PC-9 (cell line): ENCODE measurements at regions not wholly inside any gene's neighbourhood (a gene's known extent, or its start where the extent isn't known, plus 50 kb on each side); places are given as distances from the start of the nearest gene placed in this dataset.

Experiments used
- CTCF ChIP-seq: fragments of 200-600 bp; sonication (generic); conservative IDR thresholded peaks from 2 replicates; pipeline ENCODE4 v1.6.1; 2017; ENCODE audit warnings: mixed run types, antibody characterized with exemption, mild to moderate bottlenecking, moderate library complexity
- EZH2 ChIP-seq: fragments of 200-600 bp; sonication (generic); IDR thresholded peaks from 2 replicates; pipeline ENCODE4 v1.8.0; 2017; ENCODE audit warnings: antibody characterized with exemption, low read depth

- TF ChIP-seq CTCF (no peak), EZH2 (no peak)
These were observed 52.4 kb upstream of the SSX2IP start for GRCh38 chr1:84742653-84743052.
